SJSA1 (cell line): ENCODE measurements at regions not wholly inside any gene's neighbourhood (a gene's known extent, or its start where the extent isn't known, plus 50 kb on each side); places are given as distances from the start of the nearest gene placed in this dataset.

Experiments
- DNase-seq, 2 experiments: peaks; one replicate each; pipeline ENCODE4 v3.0.0-alpha.2; 2015 to 2020; ENCODE audit warnings: low spot score in 2 of 2, low read depth in 1 of 2
- H3K27ac ChIP-seq: fragments of 250-450 bp; sonication (Bioruptor Pico); 2 replicates; pipeline ENCODE4 v1.5.1; 2020; ENCODE audit warnings: mild to moderate bottlenecking, moderate library complexity
- H3K27me3 ChIP-seq: fragments of 250-450 bp; sonication (Bioruptor Pico); replicated peaks from 2 replicates; pipeline ENCODE4 v1.5.1; 2020; ENCODE audit warnings: mild to moderate bottlenecking, moderate library complexity
- H3K36me3 ChIP-seq: fragments of 250-450 bp; sonication (Bioruptor Pico); 2 replicates; pipeline ENCODE4 v1.5.1; 2020; ENCODE audit warnings: mild to moderate bottlenecking
- H3K4me1 ChIP-seq: fragments of 250-450 bp; sonication (Bioruptor Pico); replicated peaks from 2 replicates; pipeline ENCODE4 v1.6.1; 2021; ENCODE audit warnings: mild to moderate bottlenecking
- H3K4me3 ChIP-seq: fragments of 250-450 bp; sonication (Bioruptor Pico); 2 replicates; pipeline ENCODE4 v1.5.1; 2020; ENCODE audit warnings: mild to moderate bottlenecking
- H3K9me3 ChIP-seq: fragments of 250-450 bp; sonication (Bioruptor Pico); replicated peaks from 2 replicates; pipeline ENCODE4 v1.5.1; 2020; ENCODE audit warnings: mild to moderate bottlenecking

DNA sequence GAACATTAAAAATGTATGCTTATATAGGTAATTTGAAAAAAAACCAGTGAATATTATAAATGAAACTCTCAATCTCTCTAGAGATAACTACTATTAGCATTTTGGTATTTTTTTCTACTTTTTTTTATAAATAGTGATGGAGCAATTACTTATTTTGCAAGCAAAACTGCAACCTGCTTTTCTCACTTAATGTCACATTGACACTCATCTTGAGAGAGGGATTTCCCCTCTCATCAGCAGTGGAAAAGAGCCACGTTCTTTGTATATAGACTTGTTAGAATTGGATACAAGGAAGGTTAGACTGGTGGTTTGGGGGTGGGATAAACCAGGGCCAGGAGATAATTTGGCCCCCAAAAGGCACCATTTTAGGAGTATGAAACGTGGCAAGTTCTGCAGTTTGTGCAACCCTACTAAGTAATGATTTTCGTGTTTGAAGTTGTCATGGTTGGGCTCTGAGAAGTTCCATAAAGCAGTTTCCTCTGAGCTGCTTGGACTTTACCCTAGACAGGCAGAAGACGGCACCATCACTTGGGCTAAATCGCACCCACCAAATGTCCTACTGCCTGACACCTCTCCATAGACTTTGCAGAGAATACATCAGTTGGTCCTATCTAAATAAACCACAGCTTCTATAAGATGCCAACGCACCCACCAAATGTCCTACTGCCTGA, 194.0 kb downstream of the ACTR3 start:
- Histone ChIP-seq H3K9me3 (no peaks in the 10 kb centered on the region), H3K27ac (no peak overlapping the region), H3K36me3 (no peaks in the 10 kb centered on the region), H3K4me3 (no peak overlapping the region), H3K4me1 (no peaks in the 10 kb centered on the region), H3K27me3 (no peaks in the 10 kb centered on the region)
- DNase-seq, result no peak

DNA sequence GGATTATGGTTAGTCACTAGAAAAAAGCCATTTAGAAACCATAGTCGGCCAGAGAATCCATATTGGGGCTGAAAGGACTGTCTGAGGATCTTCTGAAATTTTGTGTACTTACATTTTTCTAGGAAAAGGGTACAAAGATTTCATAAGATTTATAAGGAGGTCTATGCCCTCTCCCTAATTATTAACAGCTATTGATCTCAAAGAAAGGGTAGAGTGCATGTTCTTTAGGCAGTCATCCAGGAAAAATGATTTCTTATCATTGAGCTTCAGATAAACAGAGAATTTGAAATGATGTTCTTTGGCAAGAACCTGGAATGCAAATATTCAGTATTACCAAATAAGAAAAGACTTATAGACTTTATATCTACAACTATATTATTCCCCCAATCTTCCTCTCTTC, 195.3 kb downstream of the ACTR3 start:
- H3K4me1 ChIP-seq, result no peaks in the 10 kb centered on the region

DNA sequence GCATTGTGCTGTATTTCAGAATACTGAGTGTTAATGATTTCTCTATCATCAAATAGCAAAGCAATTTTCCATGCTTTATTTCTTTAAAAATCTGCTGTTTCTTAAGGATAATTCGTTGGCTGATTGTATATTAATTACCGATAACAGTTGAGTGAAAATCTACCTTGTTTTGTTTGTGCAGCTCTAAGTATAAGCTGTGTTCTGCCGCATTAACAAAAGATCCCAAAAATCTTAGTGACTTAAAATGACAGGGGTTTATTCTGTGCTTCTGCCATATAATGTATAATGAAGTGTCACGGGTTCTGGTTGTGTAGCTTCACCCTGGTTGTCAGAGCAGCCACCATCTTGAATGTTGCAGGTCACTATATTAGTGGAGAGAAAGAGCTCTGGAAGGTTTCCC, 196.1 kb downstream of the ACTR3 start:
- H3K27me3 ChIP-seq, result no peaks in the 10 kb centered on the region; the same call in 1 of the 2 replicates
- H3K27ac ChIP-seq, result no peak overlapping the region
- no peaks in the 10 kb centered on the region for H3K4me1 ChIP-seq
- no peak overlapping the region for H3K4me3 ChIP-seq
- H3K9me3 ChIP-seq, result no peaks in the 10 kb centered on the region
- H3K36me3 ChIP-seq, result no peaks in the 10 kb centered on the region
- DNase-seq, result no peak

More for the DNA sequence above, 195.3 kb downstream of the ACTR3 start:
- Histone ChIP-seq H3K4me3 (no peak overlapping the region), H3K27me3 (no peaks in the 10 kb centered on the region; the same call in 1 of the 2 replicates), H3K36me3 (no peaks in the 10 kb centered on the region), H3K27ac (no peak overlapping the region), H3K9me3 (no peaks in the 10 kb centered on the region)
- DNase-seq, result no peak

- H3K4me3 ChIP-seq, result no peak overlapping the region
- DNase-seq, result no peak
- H3K36me3 ChIP-seq, result no peaks in the 10 kb centered on the region
- no peaks in the 10 kb centered on the region for H3K9me3 ChIP-seq
- H3K27ac ChIP-seq, result no peak overlapping the region
- H3K4me1 ChIP-seq, result no peaks in the 10 kb centered on the region
- no peaks in the 10 kb centered on the region; the same call in 1 of the 2 replicates for H3K27me3 ChIP-seq
These were observed 199.9 kb downstream of the ACTR3 start for GRCh38 chr2:114089636-114090319.

GRCh38 chr2:114091010-114091409, 201.1 kb downstream of the ACTR3 start:
- no peak for DNase-seq
- Histone ChIP-seq H3K27me3 (no peaks in the 10 kb centered on the region; the same call in 1 of the 2 replicates), H3K4me1 (no peaks in the 10 kb centered on the region), H3K4me3 (no peak overlapping the region), H3K36me3 (no peaks in the 10 kb centered on the region; the same call in 1 of the 2 replicates), H3K27ac (no peak overlapping the region), H3K9me3 (no peaks in the 10 kb centered on the region)

- no peak overlapping the region for H3K4me3 ChIP-seq
These were observed 218.4 kb downstream of the ACTR3 start for GRCh38 chr2:114108249-114108648.

GRCh38 chr2:114108824-114109416, 219.0 kb downstream of the ACTR3 start:
- Histone ChIP-seq H3K27me3 (0 out of 2 replicates have a peak, but pooled peaks cover 2% of the 10 kb centered on the region), H3K4me3 (no peak overlapping the region), H3K36me3 (no peaks in the 10 kb centered on the region), H3K9me3 (no peaks in the 10 kb centered on the region), H3K27ac (no peak overlapping the region), H3K4me1 (no peaks in the 10 kb centered on the region)
- no peak for DNase-seq

More at GRCh38 chr2:114108249-114108648, 218.4 kb downstream of the ACTR3 start:
- H3K36me3 ChIP-seq, result no peaks in the 10 kb centered on the region
- H3K27me3 ChIP-seq, result 0 out of 2 replicates have a peak, but pooled peaks cover 2% of the 10 kb centered on the region
- no peaks in the 10 kb centered on the region for H3K4me1 ChIP-seq
- no peak for DNase-seq
- no peaks in the 10 kb centered on the region for H3K9me3 ChIP-seq
- no peak overlapping the region for H3K27ac ChIP-seq

- Histone ChIP-seq H3K4me3 (no peak overlapping the region), H3K4me1 (no peaks in the 10 kb centered on the region), H3K9me3 (no peaks in the 10 kb centered on the region), H3K27ac (no peak overlapping the region), H3K27me3 (0 out of 2 replicates have a peak, but pooled peaks cover 2% of the 10 kb centered on the region), H3K36me3 (no peaks in the 10 kb centered on the region)
- no peak for DNase-seq
These were observed 221.4 kb downstream of the ACTR3 start for GRCh38 chr2:114111329-114111728.

DNA sequence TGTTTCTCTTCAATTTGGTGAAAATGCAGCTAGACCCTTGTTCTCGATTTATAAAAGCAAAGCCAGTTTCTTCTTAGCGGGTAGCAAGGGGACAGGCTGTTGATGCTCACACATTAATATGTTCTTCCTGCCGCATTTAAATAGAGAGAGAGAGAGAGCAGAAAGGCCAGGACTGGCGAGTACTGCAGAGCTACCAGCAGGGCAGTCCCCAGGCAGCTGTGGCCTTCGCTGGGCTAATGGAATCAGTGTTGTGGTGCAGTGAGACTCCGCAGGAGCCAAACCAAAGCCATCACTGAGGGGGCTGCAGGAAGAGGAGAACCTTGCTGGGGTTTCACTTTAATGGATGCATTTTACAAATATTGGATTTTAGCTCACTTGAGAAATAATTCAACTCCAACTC, 223.6 kb downstream of the ACTR3 start:
- 0 out of 2 replicates have a peak, but pooled peaks cover 2% of the 10 kb centered on the region for H3K27me3 ChIP-seq
- no peaks in the 10 kb centered on the region for H3K9me3 ChIP-seq
- H3K4me3 ChIP-seq, result no peak overlapping the region
- no peak for DNase-seq
- H3K36me3 ChIP-seq, result no peaks in the 10 kb centered on the region
- no peaks in the 10 kb centered on the region for H3K4me1 ChIP-seq
- H3K27ac ChIP-seq, result no peak overlapping the region

DNA sequence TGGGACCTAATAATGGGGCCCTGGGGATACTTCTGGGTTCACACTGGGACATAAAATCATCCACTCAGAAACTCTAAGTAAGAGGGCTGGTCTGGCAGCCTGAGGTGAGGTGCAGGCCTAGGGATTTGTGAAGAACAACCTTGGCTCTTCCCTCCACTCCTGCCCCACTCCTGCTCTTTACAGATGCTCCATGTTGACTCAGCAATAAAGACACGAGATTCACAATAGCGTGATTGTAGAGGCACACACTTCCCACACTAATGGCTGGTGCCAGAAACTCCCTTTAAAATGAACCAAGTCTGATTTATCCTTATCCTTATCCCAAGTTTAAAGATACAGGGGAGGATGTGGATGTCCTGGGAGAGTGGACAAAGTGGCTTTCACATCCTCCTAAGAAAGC, 228.2 kb downstream of the ACTR3 start:
- Histone ChIP-seq H3K27ac (no peak overlapping the region), H3K9me3 (no peaks in the 10 kb centered on the region), H3K36me3 (no peaks in the 10 kb centered on the region), H3K4me3 (no peak overlapping the region), H3K27me3 (0 out of 2 replicates have a peak, but pooled peaks cover 2% of the 10 kb centered on the region), H3K4me1 (no peaks in the 10 kb centered on the region)
- no peak for DNase-seq

- Histone ChIP-seq H3K27me3 (0 out of 2 replicates have a peak, but pooled peaks cover 2% of the 10 kb centered on the region), H3K4me1 (no peaks in the 10 kb centered on the region), H3K27ac (no peak overlapping the region), H3K4me3 (no peak overlapping the region), H3K36me3 (no peaks in the 10 kb centered on the region), H3K9me3 (no peaks in the 10 kb centered on the region)
- no peak for DNase-seq
These were observed 230.0 kb downstream of the ACTR3 start for GRCh38 chr2:114119862-114120261.

DNA sequence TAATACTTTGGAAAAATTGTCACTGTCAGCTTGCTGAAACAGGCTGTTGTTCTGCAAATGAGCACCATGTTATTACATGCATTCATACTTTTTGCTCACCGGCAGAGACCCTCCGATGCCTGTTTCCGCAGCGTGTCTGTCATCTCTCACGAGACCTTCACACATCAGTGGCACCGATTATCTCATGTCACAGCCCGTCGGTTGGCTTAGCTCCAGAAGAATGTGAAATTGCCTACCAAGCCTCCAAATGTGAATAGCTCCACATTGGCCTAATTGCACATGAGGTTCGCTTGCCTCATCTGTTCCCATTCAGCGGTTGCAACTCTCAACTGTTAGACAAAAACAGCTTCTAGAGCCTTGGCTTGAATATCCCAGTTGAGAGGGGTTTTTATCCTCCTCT, 233.0 kb downstream of the ACTR3 start:
- Histone ChIP-seq H3K4me3 (no peak overlapping the region), H3K9me3 (no peaks in the 10 kb centered on the region), H3K4me1 (no peaks in the 10 kb centered on the region), H3K27ac (no peak overlapping the region), H3K27me3 (0 out of 2 replicates have a peak, but pooled peaks cover 2% of the 10 kb centered on the region), H3K36me3 (no peaks in the 10 kb centered on the region)
- DNase-seq, result no peak

GRCh38 chr2:114123925-114124324, 234.0 kb downstream of the ACTR3 start:
- DNase-seq, result no peak
- H3K27ac ChIP-seq, result no peak overlapping the region
- H3K4me3 ChIP-seq, result no peak overlapping the region
- no peaks in the 10 kb centered on the region for H3K4me1 ChIP-seq
- no peaks in the 10 kb centered on the region for H3K9me3 ChIP-seq
- H3K36me3 ChIP-seq, result no peaks in the 10 kb centered on the region
- H3K27me3 ChIP-seq, result 0 out of 2 replicates have a peak, but pooled peaks cover 2% of the 10 kb centered on the region

DNA sequence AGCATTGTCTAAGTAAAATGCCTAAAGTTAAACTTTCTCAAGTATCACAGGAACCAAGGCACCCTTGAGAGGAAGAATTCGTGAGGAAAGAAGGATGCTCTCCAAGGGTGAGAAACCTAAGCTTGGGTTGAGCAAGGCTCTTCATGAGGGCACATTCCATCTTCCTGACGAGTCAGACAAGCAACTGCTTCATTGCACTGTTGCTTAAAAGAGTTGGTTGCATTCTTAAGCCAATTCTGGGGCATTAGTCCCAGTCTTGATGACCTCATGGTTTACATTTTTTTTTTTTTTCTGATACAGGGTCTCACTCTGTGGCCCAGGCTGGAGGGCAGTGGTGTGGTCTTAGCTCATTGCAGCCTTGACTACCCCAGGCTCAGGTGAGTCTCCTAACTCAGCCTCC, 237.5 kb downstream of the ACTR3 start:
- H3K27ac ChIP-seq, result no peak overlapping the region
- H3K4me3 ChIP-seq, result no peak overlapping the region
- no peaks in the 10 kb centered on the region; the same call in 1 of the 2 replicates for H3K9me3 ChIP-seq
- H3K4me1 ChIP-seq, result no peaks in the 10 kb centered on the region
- H3K36me3 ChIP-seq, result no peaks in the 10 kb centered on the region
- H3K27me3 ChIP-seq, result no peaks in the 10 kb centered on the region
- no peak for DNase-seq
